Fibroblast of lung (primary cell): ENCODE measurements at regions not wholly inside any gene's neighbourhood (a gene's known extent, or its start where the extent isn't known, plus 50 kb on each side); places are given as distances from the start of the nearest gene placed in this dataset.
"Not testable (repeated sequence)": the region's sequence is repeated elsewhere in the genome, so short reads cannot be mapped to it uniquely, and the experiment has no call there.

Experiments
- CTCF ChIP-seq, 2 donors: IDR thresholded peaks in 1 of 2; conservative IDR thresholded peaks in 1 of 2; 1 replicate in 1 of 2; 2 replicates in 1 of 2; pipeline ENCODE4 v1.5.1; 2011 to 2012; ENCODE audit warnings: low read length in 2 of 2, control low read depth in 1 of 2, inconsistent platforms in 1 of 2, low read depth in 1 of 2, mild to moderate bottlenecking in 1 of 2
- EZH2 ChIP-seq: IDR thresholded peaks from 2 replicates; pipeline ENCODE4 v1.5.1; 2012; ENCODE audit warnings: low read length, control low read depth, mild to moderate bottlenecking; ENCODE audit errors: missing control alignments

- TF ChIP-seq CTCF (conservative IDR thresholded peaks at IDR 0.05 in 1 of 2, IDR thresholded peaks at IDR 0.05 in 1 of 2; ENCODE audit: low read depth in 1 of 2, low read length in 2 of 2); EZH2: not testable (repeated sequence)
Observed at GRCh38 chr16:29176822-29177202, 192.0 kb downstream of the LAT start.
